HEK293T (cell line): ENCODE measurements at regions not wholly inside any gene's neighbourhood (a gene's known extent, or its start where the extent isn't known, plus 50 kb on each side); places are given as distances from the start of the nearest gene placed in this dataset.

ENCODE experiments used
- ARNT ChIP-seq: fragments of 450-650 bp; IDR thresholded peaks from 2 replicates; pipeline ENCODE4 v1.6.1; 2017; ENCODE audit warnings: mild to moderate bottlenecking
- CTBP1 ChIP-seq: fragments of 450-650 bp; IDR thresholded peaks from 2 replicates; pipeline ENCODE4 v1.6.1; 2016; ENCODE audit warnings: borderline replicate concordance
- ELF4 ChIP-seq: fragments of 450-650 bp; IDR thresholded peaks from 2 replicates; pipeline ENCODE4 v1.6.1; 2017; ENCODE audit warnings: antibody characterized with exemption
- LEF1 ChIP-seq: fragments of 450-650 bp; IDR thresholded peaks from 2 replicates; pipeline ENCODE4 v1.6.1; 2017; ENCODE audit warnings: mild to moderate bottlenecking, borderline replicate concordance
- NFRKB ChIP-seq: fragments of 450-650 bp; IDR thresholded peaks from 2 replicates; pipeline ENCODE4 v1.6.1; 2016; ENCODE audit warnings: mild to moderate bottlenecking, moderate library complexity
- PKNOX1 ChIP-seq: fragments of 450-650 bp; IDR thresholded peaks from 2 replicates; pipeline ENCODE4 v1.6.1; 2016
- SP1 ChIP-seq: fragments of 450-650 bp; IDR thresholded peaks from 2 replicates; pipeline ENCODE4 v1.6.1; 2017
- SUZ12 ChIP-seq: fragments of 450-650 bp; IDR thresholded peaks from 2 replicates; pipeline ENCODE4 v1.6.1; 2016; ENCODE audit warnings: mild to moderate bottlenecking

GRCh38 chr3:6098516-6099157 lies 762.3 kb upstream of the GRM7 start:
- TF ChIP-seq CTBP1 (no peak), LEF1 (no peak), NFRKB (no peak), ELF4 (no peak), ARNT (no peak), SP1 (no peak), PKNOX1 (no peak), SUZ12 (no peak)
